GM12891 (cell line): ENCODE measurements at regions not wholly inside any gene's neighbourhood (a gene's known extent, or its start where the extent isn't known, plus 50 kb on each side); places are given as distances from the start of the nearest gene placed in this dataset.

Experiments
- POLR2A ChIP-seq: IDR thresholded peaks from 2 replicates; pipeline ENCODE4 v1.6.1; 2011; ENCODE audit warnings: low read depth, low read length, control low read depth
- SPI1 ChIP-seq: IDR thresholded peaks from 2 replicates; pipeline ENCODE4 v1.6.1; 2011; ENCODE audit warnings: low read depth, low read length, control low read depth
- TAF1 ChIP-seq: IDR thresholded peaks from 2 replicates; pipeline ENCODE4 v1.6.1; 2011; ENCODE audit warnings: low read depth, low read length, control low read depth

DNA sequence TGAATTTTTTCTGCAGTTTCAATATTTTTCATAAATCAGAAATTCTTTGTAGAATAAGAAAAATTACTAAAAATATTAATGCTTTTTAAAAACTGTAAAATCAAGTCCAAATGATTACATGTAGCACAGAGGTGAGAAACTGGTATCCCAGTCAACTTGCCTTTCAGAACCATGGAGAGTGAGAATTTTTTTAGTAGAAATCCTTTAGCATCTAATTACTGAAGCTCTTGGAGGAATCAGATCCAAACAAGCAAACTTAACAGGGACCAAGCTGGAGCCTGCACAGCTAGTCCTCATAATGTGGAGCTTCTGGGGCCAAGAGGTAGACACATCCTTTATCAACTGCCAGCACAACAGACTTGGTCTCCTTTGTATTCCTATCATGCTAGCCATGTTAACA, 724.5 kb downstream of the TFAP2A start:
- TF ChIP-seq POLR2A: no peak
- no peak for TF ChIP-seq SPI1
- no peak for TF ChIP-seq TAF1
